ENCODE measurements at regions not wholly inside any gene's neighbourhood (a gene's known extent, or its start where the extent isn't known, plus 50 kb on each side); places are given as distances from the start of the nearest gene placed in this dataset.

- Mint-ChIP-seq H3K27me3 (no peaks in the 10 kb centered on the region), H3K9me3 (peaks cover 7 to 9% of the 10 kb centered on the region in 2 donors), H3K36me3 (ENCODE audit: insufficient read depth) (no peaks in the 10 kb centered on the region), H3K4me3 (no peak overlapping the region), H3K27ac (no peak overlapping the region), H3K4me1 (ENCODE audit: low read depth in 2 of 2) (no peaks in the 10 kb centered on the region)
- DNase-seq (no peak), ATAC-seq (replicated peaks) (no peak)
These were observed 726.4 kb upstream of the GRAMD2B start for GRCh38 chr5:125696762-125697161.

DNA sequence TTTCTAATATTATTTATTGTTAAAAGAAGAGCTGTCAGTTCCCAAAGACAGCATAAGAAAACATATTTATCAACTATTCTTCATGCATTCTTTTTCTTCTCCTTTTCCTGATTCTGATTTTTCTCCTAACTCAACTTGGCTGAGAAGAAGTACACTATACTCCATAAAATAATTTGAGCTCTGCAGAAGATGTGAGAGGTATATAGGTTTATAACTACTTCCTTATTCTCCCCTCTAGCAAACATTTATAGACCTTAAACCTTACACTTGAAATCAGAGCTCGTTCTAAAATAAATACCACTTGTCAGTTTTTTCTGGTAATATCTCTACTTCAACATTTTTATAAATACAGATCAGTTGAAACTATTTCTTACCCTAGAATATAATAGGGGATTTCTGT is 724.8 kb upstream of the GRAMD2B start:
- peaks cover 6 to 9% of the 10 kb centered on the region in 2 donors for H3K9me3 Mint-ChIP-seq
- ATAC-seq (replicated peaks) (no peak), DNase-seq (no peak)
- H3K27ac Mint-ChIP-seq, result no peak overlapping the region
- H3K4me1 Mint-ChIP-seq (ENCODE audit: low read depth in 2 of 2), result no peaks in the 10 kb centered on the region
- no peaks in the 10 kb centered on the region for H3K27me3 Mint-ChIP-seq
- no peak overlapping the region for H3K4me3 Mint-ChIP-seq
- H3K36me3 Mint-ChIP-seq (ENCODE audit: insufficient read depth), result no peaks in the 10 kb centered on the region

GRCh38 chr5:125699860-125700259 is 723.3 kb upstream of the GRAMD2B start:
- Mint-ChIP-seq H3K4me1 (ENCODE audit: low read depth in 2 of 2) (no peaks in the 10 kb centered on the region), H3K27me3 (no peaks in the 10 kb centered on the region), H3K4me3 (no peak overlapping the region), H3K27ac (no peak overlapping the region), H3K9me3 (peaks cover 4 to 21% of the 10 kb centered on the region in 2 donors), H3K36me3 (ENCODE audit: insufficient read depth) (no peaks in the 10 kb centered on the region)
- ATAC-seq (replicated peaks) (no peak), DNase-seq (no peak)

- Mint-ChIP-seq H3K36me3 (ENCODE audit: insufficient read depth) (no peaks in the 10 kb centered on the region), H3K27me3 (no peaks in the 10 kb centered on the region), H3K4me1 (ENCODE audit: low read depth in 2 of 2) (no peaks in the 10 kb centered on the region), H3K9me3 (peaks cover 4 to 19% of the 10 kb centered on the region in 2 donors), H3K27ac (no peak overlapping the region), H3K4me3 (no peak overlapping the region)
- DNase-seq (no peak), ATAC-seq (replicated peaks) (no peak)
These were observed 722.8 kb upstream of the GRAMD2B start for GRCh38 chr5:125700380-125700861.

GRCh38 chr5:125703616-125704015 is 719.6 kb upstream of the GRAMD2B start:
- H3K4me3 Mint-ChIP-seq, result no peak overlapping the region
- H3K27me3 Mint-ChIP-seq, result no peaks in the 10 kb centered on the region
- no peaks in the 10 kb centered on the region for H3K4me1 Mint-ChIP-seq (ENCODE audit: low read depth in 2 of 2)
- ATAC-seq (replicated peaks) (no peak), DNase-seq (no peak)
- H3K9me3 Mint-ChIP-seq, result peaks cover 0 to 26% of the 10 kb centered on the region in 2 donors
- no peaks in the 10 kb centered on the region for H3K36me3 Mint-ChIP-seq (ENCODE audit: insufficient read depth)
- no peak overlapping the region for H3K27ac Mint-ChIP-seq

DNA sequence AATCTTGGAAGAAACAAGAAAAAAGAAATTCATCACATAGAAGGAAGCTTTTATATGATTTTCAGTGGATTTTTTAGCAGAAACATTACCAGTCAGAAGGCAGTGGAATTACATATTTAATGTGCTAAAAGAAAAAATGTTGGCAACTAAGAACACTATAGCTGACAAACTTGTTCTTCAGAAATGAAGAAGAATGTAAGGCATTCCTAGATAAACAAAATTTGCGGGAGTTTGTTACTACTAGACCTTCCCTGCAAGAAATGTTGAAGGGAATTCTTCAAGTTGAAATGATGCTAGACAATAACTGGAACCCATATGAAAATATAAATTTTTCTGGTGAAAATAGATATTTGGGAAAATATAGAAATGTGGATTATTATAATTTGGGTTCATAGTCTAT is 718.3 kb upstream of the GRAMD2B start:
- ATAC-seq (replicated peaks), result no peak

DNA sequence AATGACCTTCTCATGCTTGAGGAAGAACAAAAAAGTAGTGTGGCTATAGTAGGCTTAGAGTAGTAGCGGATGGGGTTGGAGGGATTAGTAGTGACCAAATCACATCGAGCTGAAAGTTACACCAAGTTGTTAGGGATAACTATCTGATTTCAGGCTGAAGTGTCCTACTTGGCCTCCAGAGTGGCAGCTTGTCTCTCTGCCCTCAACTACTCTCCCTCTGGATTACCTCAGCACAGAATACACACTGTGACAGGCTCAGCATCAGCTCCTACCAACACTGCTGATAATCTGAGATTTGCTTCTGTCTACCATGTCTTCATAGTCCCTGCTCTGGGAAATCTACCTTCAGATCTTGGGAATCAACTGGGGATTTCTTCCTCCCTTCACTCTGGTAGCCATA is 714.6 kb upstream of the GRAMD2B start:
- DNase-seq, result no peak
- Mint-ChIP-seq H3K4me1 (ENCODE audit: low read depth in 2 of 2) (no peaks in the 10 kb centered on the region), H3K27ac (no peak overlapping the region), H3K36me3 (ENCODE audit: insufficient read depth) (no peaks in the 10 kb centered on the region), H3K9me3 (peaks cover 5 to 37% of the 10 kb centered on the region in 2 donors), H3K27me3 (no peaks in the 10 kb centered on the region), H3K4me3 (no peak overlapping the region)
- no peak for ATAC-seq (replicated peaks)

More for the DNA sequence above, 718.3 kb upstream of the GRAMD2B start:
- Mint-ChIP-seq H3K4me1 (ENCODE audit: low read depth in 2 of 2) (no peaks in the 10 kb centered on the region), H3K27me3 (no peaks in the 10 kb centered on the region), H3K27ac (no peak overlapping the region), H3K4me3 (no peak overlapping the region), H3K36me3 (ENCODE audit: insufficient read depth) (no peaks in the 10 kb centered on the region), H3K9me3 (peaks cover 3 to 37% of the 10 kb centered on the region in 2 donors)
- no peak for DNase-seq

- Mint-ChIP-seq H3K4me1 (ENCODE audit: low read depth in 2 of 2) (no peaks in the 10 kb centered on the region), H3K9me3 (peaks cover 9 to 23% of the 10 kb centered on the region in 2 donors), H3K27me3 (no peaks in the 10 kb centered on the region), H3K36me3 (ENCODE audit: insufficient read depth) (no peaks in the 10 kb centered on the region), H3K4me3 (no peak overlapping the region), H3K27ac (no peak overlapping the region)
- DNase-seq (no peak), ATAC-seq (replicated peaks) (no peak)
These were observed 712.5 kb upstream of the GRAMD2B start for GRCh38 chr5:125710745-125711144.

GRCh38 chr5:125712397-125712796 is 710.8 kb upstream of the GRAMD2B start:
- Mint-ChIP-seq H3K27ac (no peak overlapping the region), H3K36me3 (ENCODE audit: insufficient read depth) (no peaks in the 10 kb centered on the region), H3K4me3 (no peak overlapping the region), H3K4me1 (ENCODE audit: low read depth in 2 of 2) (no peaks in the 10 kb centered on the region), H3K27me3 (no peaks in the 10 kb centered on the region), H3K9me3 (peaks cover 9 to 30% of the 10 kb centered on the region in 2 donors)
- DNase-seq, result no peak
- ATAC-seq (replicated peaks), result no peak

DNA sequence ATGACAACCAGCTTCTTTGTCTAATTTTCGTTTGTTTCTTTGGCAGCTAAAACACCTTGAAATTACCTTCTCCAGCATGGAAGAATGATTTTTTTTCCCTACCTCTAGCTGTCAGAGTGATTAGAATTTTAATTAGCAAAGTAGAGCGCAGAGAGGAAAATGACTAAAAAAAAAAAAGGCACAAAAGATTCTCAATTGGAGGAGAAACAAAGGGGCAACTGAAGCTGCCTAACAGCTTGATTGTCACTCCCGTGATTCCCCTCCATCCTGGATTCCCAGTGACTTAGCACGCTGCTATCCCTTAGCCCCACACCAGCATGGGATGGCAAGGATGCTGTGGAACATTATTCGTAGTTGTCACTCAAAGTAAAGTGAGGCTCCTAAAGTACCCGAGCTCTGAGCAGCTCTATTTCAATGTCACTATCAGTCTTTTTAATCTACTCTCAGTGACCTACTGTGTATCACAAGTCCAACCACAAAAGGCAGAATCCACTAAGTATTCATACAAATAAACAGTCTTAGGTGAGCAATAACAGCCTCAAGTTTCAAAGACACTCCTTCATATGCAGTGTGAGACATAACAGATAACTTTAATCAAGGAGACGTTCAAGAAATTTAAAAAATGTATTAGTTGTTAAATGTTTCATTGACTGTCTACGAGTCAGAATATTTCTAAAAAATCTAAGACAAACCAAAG is 710.0 kb upstream of the GRAMD2B start:
- H3K4me3 Mint-ChIP-seq, result no peak overlapping the region
- DNase-seq, result no peak
- no peaks in the 10 kb centered on the region for H3K36me3 Mint-ChIP-seq (ENCODE audit: insufficient read depth)
- no peaks in the 10 kb centered on the region for H3K27me3 Mint-ChIP-seq
- no peak for ATAC-seq (replicated peaks)
- H3K9me3 Mint-ChIP-seq, result peaks cover 9 to 30% of the 10 kb centered on the region in 2 donors
- H3K27ac Mint-ChIP-seq, result no peak overlapping the region
- H3K4me1 Mint-ChIP-seq (ENCODE audit: low read depth in 2 of 2), result no peaks in the 10 kb centered on the region

- Mint-ChIP-seq H3K27ac (no peak overlapping the region), H3K9me3 (peaks cover 5 to 15% of the 10 kb centered on the region in 2 donors), H3K4me1 (ENCODE audit: low read depth in 2 of 2) (no peaks in the 10 kb centered on the region), H3K27me3 (no peaks in the 10 kb centered on the region), H3K4me3 (no peak overlapping the region), H3K36me3 (ENCODE audit: insufficient read depth) (no peaks in the 10 kb centered on the region)
- ATAC-seq (replicated peaks), result no peak
- no peak for DNase-seq
These were observed 708.0 kb upstream of the GRAMD2B start for GRCh38 chr5:125715216-125715615.

- peaks cover 4 to 15% of the 10 kb centered on the region in 2 donors for H3K9me3 Mint-ChIP-seq
- no peak overlapping the region for H3K4me3 Mint-ChIP-seq
- no peaks in the 10 kb centered on the region for H3K27me3 Mint-ChIP-seq
- no peak for ATAC-seq (replicated peaks)
- DNase-seq, result no peak
- H3K27ac Mint-ChIP-seq, result no peak overlapping the region
- H3K36me3 Mint-ChIP-seq (ENCODE audit: insufficient read depth), result no peaks in the 10 kb centered on the region
- no peaks in the 10 kb centered on the region for H3K4me1 Mint-ChIP-seq (ENCODE audit: low read depth in 2 of 2)
These were observed 706.0 kb upstream of the GRAMD2B start for GRCh38 chr5:125717209-125717608.

- ATAC-seq (replicated peaks) (no peak), DNase-seq (no peak)
- Mint-ChIP-seq H3K27me3 (no peaks in the 10 kb centered on the region), H3K27ac (no peak overlapping the region), H3K4me1 (ENCODE audit: low read depth in 2 of 2) (no peaks in the 10 kb centered on the region), H3K4me3 (no peak overlapping the region), H3K9me3 (peaks cover 0 to 15% of the 10 kb centered on the region in 2 donors), H3K36me3 (ENCODE audit: insufficient read depth) (no peaks in the 10 kb centered on the region)
These were observed 703.4 kb upstream of the GRAMD2B start for GRCh38 chr5:125719681-125720347.

DNA sequence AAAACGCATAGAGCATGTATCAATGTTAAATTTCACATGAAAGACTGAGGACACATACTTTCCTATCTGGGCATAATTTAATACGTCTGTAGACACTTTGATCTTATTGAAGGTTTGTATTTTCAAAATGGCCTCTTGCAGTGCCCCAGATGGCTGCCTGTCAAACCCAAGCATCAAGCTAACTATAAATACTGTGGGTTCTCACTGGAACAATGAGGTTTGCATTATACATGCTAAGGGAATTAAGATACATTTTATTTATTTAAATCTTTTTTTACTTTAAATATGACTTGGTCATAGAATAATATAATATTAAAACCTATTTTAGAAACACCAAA is 702.9 kb upstream of the GRAMD2B start:
- ATAC-seq (replicated peaks) (no peak), DNase-seq (no peak)
- Mint-ChIP-seq H3K4me1 (ENCODE audit: low read depth in 2 of 2) (no peaks in the 10 kb centered on the region), H3K36me3 (ENCODE audit: insufficient read depth) (no peaks in the 10 kb centered on the region), H3K4me3 (no peak overlapping the region), H3K27ac (no peak overlapping the region), H3K9me3 (peaks cover 0 to 14% of the 10 kb centered on the region in 2 donors), H3K27me3 (no peaks in the 10 kb centered on the region)

Data from effector memory CD8-positive, alpha-beta T cell (primary cell).